ENCODE measurements at regions not wholly inside any gene's neighbourhood (a gene's known extent, or its start where the extent isn't known, plus 50 kb on each side); places are given as distances from the start of the nearest gene placed in this dataset.

DNA sequence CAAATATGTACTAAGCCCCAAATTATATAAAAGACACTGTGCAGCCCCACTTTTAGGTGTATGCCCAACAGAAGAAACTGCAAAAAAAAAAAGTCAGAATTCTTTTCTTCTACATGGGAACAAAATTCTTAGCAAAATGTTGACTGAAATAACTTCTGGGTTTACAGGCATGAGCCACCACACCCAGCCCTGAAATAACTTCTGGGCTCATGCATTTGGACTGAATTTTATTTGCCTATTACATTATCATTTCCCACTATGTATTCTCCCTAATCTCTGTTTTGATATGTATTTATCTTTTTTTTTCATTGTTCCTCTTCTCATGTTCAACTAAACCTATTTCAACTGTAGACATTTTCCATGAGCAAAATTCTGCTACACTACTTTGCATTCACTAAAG lies 169.2 kb downstream of the GRIN2B start:
- Histone ChIP-seq H3K4me1 (ENCODE audit: control insufficient read depth, insufficient read depth, low read length, poor library complexity, severe bottlenecking) (no peaks in the 10 kb centered on the region), H3K4me3 (ENCODE audit: insufficient read depth, low read depth, low read length, poor library complexity, severe bottlenecking) (no peak overlapping the region), H3K27me3 (replicated peaks; ENCODE audit: control insufficient read depth, insufficient read depth, low read length, poor library complexity, severe bottlenecking) (no peaks in the 10 kb centered on the region), H3K9me3 (ENCODE audit: control insufficient read depth, low read length) (no peaks in the 10 kb centered on the region), H3K27ac (ENCODE audit: insufficient read depth, low read length, poor library complexity, severe bottlenecking) (no peak overlapping the region), H3K36me3 (ENCODE audit: control insufficient read depth, insufficient read depth, low read length) (no peaks in the 10 kb centered on the region)
- no peak for DNase-seq

GRCh38 chr12:13811061-13811460 lies 170.3 kb downstream of the GRIN2B start:
- Histone ChIP-seq H3K4me3 (ENCODE audit: insufficient read depth, low read depth, low read length, poor library complexity, severe bottlenecking) (no peak overlapping the region), H3K27me3 (replicated peaks; ENCODE audit: control insufficient read depth, insufficient read depth, low read length, poor library complexity, severe bottlenecking) (no peaks in the 10 kb centered on the region), H3K9me3 (ENCODE audit: control insufficient read depth, low read length) (no peaks in the 10 kb centered on the region), H3K4me1 (ENCODE audit: control insufficient read depth, insufficient read depth, low read length, poor library complexity, severe bottlenecking) (no peaks in the 10 kb centered on the region), H3K36me3 (ENCODE audit: control insufficient read depth, insufficient read depth, low read length) (no peaks in the 10 kb centered on the region), H3K27ac (ENCODE audit: insufficient read depth, low read length, poor library complexity, severe bottlenecking) (no peak overlapping the region)
- DNase-seq = no peak

GRCh38 chr12:13805041-13805440 lies 176.4 kb downstream of the GRIN2B start:
- no peaks in the 10 kb centered on the region for H3K9me3 ChIP-seq (ENCODE audit: control insufficient read depth, low read length)
- DNase-seq = no peak
- H3K27me3 ChIP-seq (replicated peaks; ENCODE audit: control insufficient read depth, insufficient read depth, low read length, poor library complexity, severe bottlenecking) = no peaks in the 10 kb centered on the region
- H3K27ac ChIP-seq (ENCODE audit: insufficient read depth, low read length, poor library complexity, severe bottlenecking) = no peak overlapping the region
- H3K36me3 ChIP-seq (ENCODE audit: control insufficient read depth, insufficient read depth, low read length) = no peaks in the 10 kb centered on the region
- no peak overlapping the region for H3K4me3 ChIP-seq (ENCODE audit: insufficient read depth, low read depth, low read length, poor library complexity, severe bottlenecking)
- H3K4me1 ChIP-seq (ENCODE audit: control insufficient read depth, insufficient read depth, low read length, poor library complexity, severe bottlenecking) = no peaks in the 10 kb centered on the region

DNA sequence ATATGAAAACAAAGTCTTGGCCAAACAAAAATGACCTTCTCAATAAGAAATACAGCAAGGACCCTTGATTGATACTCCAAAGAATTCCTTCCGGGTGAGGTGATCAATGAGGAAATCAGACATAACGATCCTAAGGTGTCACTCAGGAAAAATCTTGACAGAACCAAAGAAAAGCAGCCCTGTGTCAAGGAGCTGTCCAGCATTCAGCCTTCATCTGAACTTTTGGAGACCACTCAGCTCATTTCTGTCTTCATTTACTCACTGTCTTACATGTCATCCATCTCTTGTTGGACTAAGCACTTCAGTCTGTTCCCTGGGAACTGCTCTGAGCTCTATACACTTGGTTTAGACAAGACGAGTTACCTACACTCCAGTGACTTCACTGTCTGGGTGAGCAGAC lies 179.9 kb downstream of the GRIN2B start:
- no peaks in the 10 kb centered on the region for H3K9me3 ChIP-seq (ENCODE audit: control insufficient read depth, low read length)
- H3K27me3 ChIP-seq (replicated peaks; ENCODE audit: control insufficient read depth, insufficient read depth, low read length, poor library complexity, severe bottlenecking) = no peaks in the 10 kb centered on the region
- no peaks in the 10 kb centered on the region for H3K36me3 ChIP-seq (ENCODE audit: control insufficient read depth, insufficient read depth, low read length)
- DNase-seq = no peak
- no peak overlapping the region for H3K4me3 ChIP-seq (ENCODE audit: insufficient read depth, low read depth, low read length, poor library complexity, severe bottlenecking)
- H3K4me1 ChIP-seq (ENCODE audit: control insufficient read depth, insufficient read depth, low read length, poor library complexity, severe bottlenecking) = no peaks in the 10 kb centered on the region
- no peak overlapping the region for H3K27ac ChIP-seq (ENCODE audit: insufficient read depth, low read length, poor library complexity, severe bottlenecking)

GRCh38 chr12:13799574-13799973 lies 181.8 kb downstream of the GRIN2B start:
- Histone ChIP-seq H3K4me1 (ENCODE audit: control insufficient read depth, insufficient read depth, low read length, poor library complexity, severe bottlenecking) (no peaks in the 10 kb centered on the region), H3K4me3 (ENCODE audit: insufficient read depth, low read depth, low read length, poor library complexity, severe bottlenecking) (no peak overlapping the region), H3K27ac (ENCODE audit: insufficient read depth, low read length, poor library complexity, severe bottlenecking) (no peak overlapping the region), H3K9me3 (ENCODE audit: control insufficient read depth, low read length) (no peaks in the 10 kb centered on the region), H3K27me3 (replicated peaks; ENCODE audit: control insufficient read depth, insufficient read depth, low read length, poor library complexity, severe bottlenecking) (no peaks in the 10 kb centered on the region), H3K36me3 (ENCODE audit: control insufficient read depth, insufficient read depth, low read length) (no peaks in the 10 kb centered on the region)
- no peak for DNase-seq

- no peak for DNase-seq
- no peaks in the 10 kb centered on the region for H3K36me3 ChIP-seq (ENCODE audit: control insufficient read depth, insufficient read depth, low read length)
- no peak overlapping the region for H3K27ac ChIP-seq (ENCODE audit: insufficient read depth, low read length, poor library complexity, severe bottlenecking)
- no peaks in the 10 kb centered on the region for H3K27me3 ChIP-seq (replicated peaks; ENCODE audit: control insufficient read depth, insufficient read depth, low read length, poor library complexity, severe bottlenecking)
- H3K4me1 ChIP-seq (ENCODE audit: control insufficient read depth, insufficient read depth, low read length, poor library complexity, severe bottlenecking) = no peaks in the 10 kb centered on the region
- H3K9me3 ChIP-seq (ENCODE audit: control insufficient read depth, low read length) = no peaks in the 10 kb centered on the region
- no peak overlapping the region for H3K4me3 ChIP-seq (ENCODE audit: insufficient read depth, low read depth, low read length, poor library complexity, severe bottlenecking)
Observed at GRCh38 chr12:13798162-13798561, 183.2 kb downstream of the GRIN2B start.

DNA sequence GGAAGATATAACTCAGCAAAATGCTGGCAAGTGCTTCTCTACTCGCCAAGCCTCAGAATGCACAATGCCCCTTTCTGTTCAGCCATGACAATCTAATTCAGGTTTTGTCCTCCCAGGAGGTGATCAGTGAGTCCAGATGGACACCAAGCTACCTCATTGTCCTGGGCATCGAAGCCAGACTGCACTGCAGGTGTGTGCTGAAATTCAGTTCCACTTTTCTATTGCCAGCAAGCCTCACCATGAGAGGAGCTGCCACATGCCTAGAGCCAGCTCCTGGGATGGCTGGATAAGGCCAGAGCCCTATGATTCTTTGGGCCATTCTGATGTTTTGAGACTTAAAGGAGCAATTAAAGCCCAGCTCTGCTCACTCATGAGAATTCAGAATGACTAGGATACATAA lies 186.7 kb downstream of the GRIN2B start:
- Histone ChIP-seq H3K36me3 (ENCODE audit: control insufficient read depth, insufficient read depth, low read length) (no peaks in the 10 kb centered on the region), H3K4me1 (ENCODE audit: control insufficient read depth, insufficient read depth, low read length, poor library complexity, severe bottlenecking) (no peaks in the 10 kb centered on the region), H3K4me3 (ENCODE audit: insufficient read depth, low read depth, low read length, poor library complexity, severe bottlenecking) (no peak overlapping the region), H3K9me3 (ENCODE audit: control insufficient read depth, low read length) (no peaks in the 10 kb centered on the region), H3K27ac (ENCODE audit: insufficient read depth, low read length, poor library complexity, severe bottlenecking) (no peak overlapping the region), H3K27me3 (replicated peaks; ENCODE audit: control insufficient read depth, insufficient read depth, low read length, poor library complexity, severe bottlenecking) (no peaks in the 10 kb centered on the region)
- DNase-seq = no peak

DNA sequence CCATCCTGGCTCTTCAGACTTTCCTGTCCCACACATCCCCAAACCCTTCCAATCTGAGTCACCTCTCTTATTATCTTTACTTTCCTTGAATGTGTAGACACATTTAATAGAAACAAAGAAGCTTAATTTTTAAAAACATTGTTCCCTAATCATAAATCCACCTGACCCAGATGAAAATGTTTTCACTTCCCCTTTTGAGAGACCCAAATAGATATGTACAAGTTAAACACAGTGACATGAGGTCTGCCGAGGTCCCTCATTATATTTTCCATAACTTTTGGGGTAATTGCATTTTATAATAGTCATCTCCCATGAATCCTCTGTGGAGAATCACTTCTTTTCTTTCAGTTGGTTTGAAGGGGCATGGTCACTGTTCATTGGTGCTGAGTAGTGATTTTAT lies 191.1 kb downstream of the GRIN2B start:
- no peaks in the 10 kb centered on the region for H3K36me3 ChIP-seq (ENCODE audit: control insufficient read depth, insufficient read depth, low read length)
- no peak for DNase-seq
- no peak overlapping the region for H3K27ac ChIP-seq (ENCODE audit: insufficient read depth, low read length, poor library complexity, severe bottlenecking)
- H3K27me3 ChIP-seq (replicated peaks; ENCODE audit: control insufficient read depth, insufficient read depth, low read length, poor library complexity, severe bottlenecking) = no peaks in the 10 kb centered on the region
- H3K4me3 ChIP-seq (ENCODE audit: insufficient read depth, low read depth, low read length, poor library complexity, severe bottlenecking) = no peak overlapping the region
- no peaks in the 10 kb centered on the region for H3K9me3 ChIP-seq (ENCODE audit: control insufficient read depth, low read length)
- no peaks in the 10 kb centered on the region for H3K4me1 ChIP-seq (ENCODE audit: control insufficient read depth, insufficient read depth, low read length, poor library complexity, severe bottlenecking)

GRCh38 chr12:13788626-13789025 lies 192.8 kb downstream of the GRIN2B start:
- Histone ChIP-seq H3K36me3 (ENCODE audit: control insufficient read depth, insufficient read depth, low read length) (no peaks in the 10 kb centered on the region), H3K27ac (ENCODE audit: insufficient read depth, low read length, poor library complexity, severe bottlenecking) (no peak overlapping the region), H3K9me3 (ENCODE audit: control insufficient read depth, low read length) (no peaks in the 10 kb centered on the region), H3K4me1 (ENCODE audit: control insufficient read depth, insufficient read depth, low read length, poor library complexity, severe bottlenecking) (no peaks in the 10 kb centered on the region), H3K4me3 (ENCODE audit: insufficient read depth, low read depth, low read length, poor library complexity, severe bottlenecking) (no peak overlapping the region), H3K27me3 (replicated peaks; ENCODE audit: control insufficient read depth, insufficient read depth, low read length, poor library complexity, severe bottlenecking) (no peaks in the 10 kb centered on the region)
- DNase-seq = no peak

GRCh38 chr12:13786646-13787045 lies 194.8 kb downstream of the GRIN2B start:
- Histone ChIP-seq H3K4me3 (ENCODE audit: insufficient read depth, low read depth, low read length, poor library complexity, severe bottlenecking) (no peak overlapping the region), H3K36me3 (ENCODE audit: control insufficient read depth, insufficient read depth, low read length) (no peaks in the 10 kb centered on the region), H3K4me1 (ENCODE audit: control insufficient read depth, insufficient read depth, low read length, poor library complexity, severe bottlenecking) (no peaks in the 10 kb centered on the region), H3K9me3 (ENCODE audit: control insufficient read depth, low read length) (no peaks in the 10 kb centered on the region), H3K27me3 (replicated peaks; ENCODE audit: control insufficient read depth, insufficient read depth, low read length, poor library complexity, severe bottlenecking) (no peaks in the 10 kb centered on the region), H3K27ac (ENCODE audit: insufficient read depth, low read length, poor library complexity, severe bottlenecking) (no peak overlapping the region)
- no peak for DNase-seq

DNA sequence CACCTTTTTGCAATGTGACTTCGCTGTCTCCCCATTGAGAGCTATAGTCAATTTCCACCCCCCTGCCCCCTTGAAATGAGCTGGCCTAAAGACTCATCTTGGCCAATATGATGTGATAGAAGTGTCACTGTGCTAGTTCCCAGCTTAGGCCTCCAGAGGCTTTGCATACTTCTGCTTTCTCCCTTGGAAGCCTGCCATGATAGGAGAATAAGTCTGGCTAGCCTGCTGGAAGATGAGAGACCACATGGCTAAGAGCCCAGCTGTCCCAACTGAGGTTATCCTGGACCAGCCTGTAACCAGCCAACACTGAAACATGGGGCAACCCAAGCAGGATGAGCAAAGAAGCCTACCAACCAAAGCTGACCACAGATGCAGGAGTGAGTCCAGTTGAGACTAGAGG lies 196.9 kb downstream of the GRIN2B start:
- no peaks in the 10 kb centered on the region for H3K9me3 ChIP-seq (ENCODE audit: control insufficient read depth, low read length)
- H3K27me3 ChIP-seq (replicated peaks; ENCODE audit: control insufficient read depth, insufficient read depth, low read length, poor library complexity, severe bottlenecking) = no peaks in the 10 kb centered on the region
- H3K4me3 ChIP-seq (ENCODE audit: insufficient read depth, low read depth, low read length, poor library complexity, severe bottlenecking) = no peak overlapping the region
- no peak overlapping the region for H3K27ac ChIP-seq (ENCODE audit: insufficient read depth, low read length, poor library complexity, severe bottlenecking)
- DNase-seq = no peak
- no peaks in the 10 kb centered on the region for H3K36me3 ChIP-seq (ENCODE audit: control insufficient read depth, insufficient read depth, low read length)
- no peaks in the 10 kb centered on the region for H3K4me1 ChIP-seq (ENCODE audit: control insufficient read depth, insufficient read depth, low read length, poor library complexity, severe bottlenecking)
